Skeletal muscle tissue (tissue), 3 donors: ENCODE measurements at regions not wholly inside any gene's neighbourhood (a gene's known extent, or its start where the extent isn't known, plus 50 kb on each side); places are given as distances from the start of the nearest gene placed in this dataset.

Experiments
- H3K27ac ChIP-seq: one replicate; pipeline ENCODE4 v1.7.0; 2013; ENCODE audit warnings: mild to moderate bottlenecking, low read depth, low read length, inconsistent platforms
- H3K27me3 ChIP-seq, 3 donors: one replicate each; pipeline ENCODE4 v1.7.0; 2013; ENCODE audit warnings: low read length in 3 of 3; ENCODE audit not compliant: control insufficient read depth in 3 of 3, insufficient read depth in 3 of 3
- H3K36me3 ChIP-seq, 3 donors: one replicate each; pipeline ENCODE4 v1.7.0; 2013; ENCODE audit warnings: low read length in 3 of 3; ENCODE audit not compliant: control insufficient read depth in 3 of 3, insufficient read depth in 3 of 3
- H3K4me1 ChIP-seq, 3 donors: one replicate each; pipeline ENCODE4 v1.7.0; 2013; ENCODE audit warnings: low read length in 3 of 3, mild to moderate bottlenecking in 3 of 3; ENCODE audit not compliant: control insufficient read depth in 3 of 3, insufficient read depth in 3 of 3
- H3K4me3 ChIP-seq, 3 donors: one replicate each; pipeline ENCODE4 v1.7.0; 2013; ENCODE audit warnings: low read length in 3 of 3
- H3K9ac ChIP-seq, 3 donors: one replicate each; pipeline ENCODE4 v1.7.0; 2013; ENCODE audit warnings: low read length in 3 of 3, mild to moderate bottlenecking in 3 of 3, moderate library complexity in 2 of 3, low read depth in 1 of 3
- H3K9me3 ChIP-seq, 3 donors: one replicate each; pipeline ENCODE4 v1.7.0; 2013; ENCODE audit warnings: low read length in 3 of 3; ENCODE audit not compliant: control insufficient read depth in 3 of 3
- donor health status: Osteomylitis.

DNA sequence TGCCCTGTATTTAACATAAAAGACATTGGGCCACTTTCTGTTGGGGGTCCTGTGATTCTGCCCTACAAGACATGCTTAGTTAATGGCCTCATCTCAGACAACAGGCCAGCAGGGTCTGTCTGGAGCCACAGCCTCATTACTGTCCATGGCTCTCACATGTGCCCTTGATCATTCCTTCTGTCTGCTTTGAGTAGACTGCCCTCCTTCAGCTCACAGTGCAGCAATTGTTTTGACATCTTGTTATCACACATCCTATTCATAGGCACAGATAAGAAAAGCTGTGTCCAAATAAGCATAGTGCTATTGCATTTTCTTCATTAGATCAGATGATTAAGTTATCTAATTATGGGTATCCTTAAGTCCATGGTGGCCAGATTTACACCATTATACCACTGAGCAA lies 127.9 kb downstream of the KCTD12 start:
- H3K4me1 ChIP-seq, result no peaks in the 10 kb centered on the region
- H3K27me3 ChIP-seq, result no peaks in the 10 kb centered on the region
- no peaks in the 10 kb centered on the region for H3K36me3 ChIP-seq
- H3K27ac ChIP-seq, result no peak overlapping the region
- H3K9me3 ChIP-seq, result no peaks in the 10 kb centered on the region
- no peak overlapping the region for H3K4me3 ChIP-seq
- no peak overlapping the region for H3K9ac ChIP-seq

DNA sequence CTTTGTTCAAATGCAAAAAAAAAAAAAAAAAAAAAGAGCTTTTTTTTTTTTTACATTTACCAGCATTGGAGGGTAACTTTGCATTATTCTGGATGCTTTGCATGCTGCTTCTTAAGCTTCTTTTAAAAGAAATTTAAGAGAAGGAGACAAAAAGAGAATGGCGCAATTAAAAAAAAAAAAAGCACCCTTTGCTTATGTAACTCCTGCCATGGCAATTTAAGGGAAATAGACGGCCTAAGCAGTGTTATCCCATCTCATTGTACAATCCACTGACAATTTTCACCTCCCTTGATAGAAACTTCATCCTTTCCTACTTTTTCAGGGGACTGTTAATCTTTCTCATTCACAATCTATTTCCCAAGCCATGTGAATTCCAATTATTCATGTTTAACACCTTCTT lies 129.8 kb downstream of the KCTD12 start:
- Histone ChIP-seq H3K27me3 (no peaks in the 10 kb centered on the region), H3K9me3 (no peaks in the 10 kb centered on the region), H3K4me3 (no peak overlapping the region), H3K36me3 (no peaks in the 10 kb centered on the region), H3K9ac (no peak overlapping the region), H3K27ac (no peak overlapping the region), H3K4me1 (no peaks in the 10 kb centered on the region)

DNA sequence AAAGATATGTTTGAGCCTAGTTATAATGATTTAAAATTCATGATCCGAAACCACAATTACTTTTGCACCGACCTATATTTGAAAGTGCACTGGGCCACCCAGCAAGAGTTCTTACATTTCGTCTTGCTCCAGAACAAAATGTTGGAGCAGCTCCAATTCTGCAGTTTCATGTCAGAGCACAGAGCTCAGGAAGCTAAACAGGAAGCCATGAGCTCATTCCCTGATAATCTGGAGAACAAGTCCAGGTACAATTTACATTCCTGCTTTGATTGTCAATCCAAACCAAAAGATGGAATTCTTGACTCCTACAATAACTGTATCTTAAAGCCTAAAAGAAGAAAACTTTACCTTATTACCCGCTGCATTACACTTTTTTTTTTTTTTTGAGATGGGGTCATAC lies 131.8 kb downstream of the KCTD12 start:
- Histone ChIP-seq H3K36me3 (no peaks in the 10 kb centered on the region), H3K4me1 (no peaks in the 10 kb centered on the region), H3K9ac (no peak overlapping the region), H3K27ac (no peak overlapping the region), H3K9me3 (no peaks in the 10 kb centered on the region), H3K4me3 (no peak overlapping the region), H3K27me3 (no peaks in the 10 kb centered on the region)

DNA sequence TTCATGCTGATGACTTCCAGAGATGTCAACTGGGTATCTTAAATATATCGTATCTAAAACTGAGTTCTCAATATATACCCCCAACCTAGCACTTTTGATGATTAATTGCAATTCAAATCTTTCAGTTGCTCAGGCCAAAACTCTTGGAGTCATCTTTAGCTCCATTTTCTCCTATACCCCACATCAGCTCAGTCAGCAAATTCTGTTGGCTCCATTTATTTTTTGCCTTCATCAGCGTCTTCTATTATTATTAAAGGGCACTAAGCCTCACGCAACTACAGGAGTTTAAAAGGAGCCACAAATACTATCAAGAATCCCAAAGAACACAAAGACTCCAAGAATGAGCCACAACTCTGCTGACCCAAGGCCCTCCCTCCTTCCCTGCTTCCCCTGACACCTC lies 134.9 kb downstream of the KCTD12 start:
- no peak overlapping the region for H3K4me3 ChIP-seq

DNA sequence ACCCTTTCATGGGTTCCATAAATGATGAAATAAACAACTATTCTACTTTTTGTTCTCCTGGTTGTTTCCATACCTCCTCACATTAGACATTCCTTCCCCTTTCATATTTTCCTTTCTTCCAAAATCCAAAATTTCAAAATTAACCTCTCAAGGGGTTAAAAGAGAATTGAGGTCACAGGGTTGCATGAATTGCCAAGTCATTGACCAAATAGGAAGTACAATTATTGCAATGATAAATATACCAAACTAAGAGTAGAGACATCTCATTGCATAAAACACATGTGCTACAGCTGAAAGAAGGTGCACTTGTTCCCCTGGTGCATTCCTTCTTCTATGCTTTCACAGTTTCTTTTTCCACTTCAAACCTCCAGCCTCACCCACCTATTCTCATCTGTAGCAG lies 136.1 kb downstream of the KCTD12 start:
- Histone ChIP-seq H3K27ac (no peak overlapping the region), H3K27me3 (no peaks in the 10 kb centered on the region), H3K4me3 (no peak overlapping the region), H3K9me3 (no peaks in the 10 kb centered on the region), H3K4me1 (no peaks in the 10 kb centered on the region), H3K36me3 (no peaks in the 10 kb centered on the region), H3K9ac (no peak overlapping the region)

More for the DNA sequence above, 134.9 kb downstream of the KCTD12 start:
- Histone ChIP-seq H3K9me3 (no peaks in the 10 kb centered on the region), H3K27me3 (no peaks in the 10 kb centered on the region), H3K9ac (no peak overlapping the region), H3K27ac (no peak overlapping the region), H3K36me3 (no peaks in the 10 kb centered on the region), H3K4me1 (no peaks in the 10 kb centered on the region)

DNA sequence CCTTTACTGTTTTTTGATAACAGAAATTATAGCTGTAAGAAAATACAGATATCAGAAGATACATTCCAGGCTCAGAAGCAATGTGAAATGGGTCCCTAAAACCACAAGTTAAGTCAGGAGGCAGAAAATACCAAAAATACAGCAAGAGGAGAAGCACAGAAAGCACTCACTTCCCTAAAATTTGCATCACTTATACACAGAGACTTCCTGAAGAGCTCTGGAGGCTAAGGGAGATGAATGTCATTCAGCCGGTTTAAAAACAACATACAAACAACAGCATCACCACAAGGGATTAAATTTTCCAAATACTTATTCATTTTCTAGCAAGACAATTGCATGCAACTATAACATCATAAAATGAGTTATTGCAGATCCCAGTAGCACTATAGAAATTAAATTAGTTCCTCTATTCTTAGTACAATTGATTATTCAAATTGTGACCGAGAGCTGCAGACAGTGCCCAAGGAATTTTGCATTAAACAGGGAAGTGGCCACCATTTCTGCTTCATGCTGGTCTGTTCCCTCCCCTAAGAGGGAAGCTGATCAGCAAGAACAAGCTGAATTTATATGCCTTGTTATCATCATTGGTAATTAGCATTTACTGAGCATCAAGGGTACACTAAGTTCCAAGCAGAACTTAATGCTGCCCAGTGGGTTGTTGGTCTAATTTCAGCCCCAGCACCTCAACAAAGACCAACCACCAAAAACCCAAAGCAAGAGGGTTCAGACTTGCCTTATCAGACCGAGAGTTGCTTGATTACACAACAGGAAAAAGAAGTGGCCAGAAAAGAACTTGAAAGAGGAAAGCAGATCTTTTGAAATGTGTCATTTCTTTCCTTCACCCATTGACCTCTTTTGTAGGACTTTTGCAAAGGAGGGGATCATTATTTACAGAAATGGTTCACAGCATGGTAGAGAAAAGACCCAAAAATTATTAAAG lies 140.7 kb downstream of the KCTD12 start:
- no peaks in the 10 kb centered on the region for H3K27me3 ChIP-seq
- H3K4me3 ChIP-seq, result no peak overlapping the region
- no peaks in the 10 kb centered on the region for H3K36me3 ChIP-seq
- H3K9ac ChIP-seq, result no peak overlapping the region
- peak overlapping the region; percentile 15 for H3K27ac ChIP-seq
- no peaks in the 10 kb centered on the region for H3K4me1 ChIP-seq
- peaks cover 0 to 5% (median 2%) of the 10 kb centered on the region in 3 donors for H3K9me3 ChIP-seq

DNA sequence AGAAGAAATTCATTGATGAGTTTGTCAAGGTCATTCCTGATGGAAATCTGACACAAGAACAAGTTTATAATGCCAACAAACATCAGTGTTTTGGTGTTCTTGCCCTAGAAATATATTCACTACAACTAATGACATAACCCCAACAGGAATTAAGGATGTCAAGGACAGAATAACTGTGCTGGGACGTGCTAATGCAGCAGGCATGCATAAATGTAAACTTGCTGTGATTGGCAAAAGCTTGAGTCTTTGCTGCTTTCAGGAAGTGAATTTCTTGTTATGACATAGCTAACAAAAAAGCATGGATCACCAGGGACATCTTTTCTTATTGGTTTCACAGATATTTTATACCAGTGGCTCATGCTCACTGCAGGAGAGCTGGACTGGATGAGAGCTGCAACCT lies 144.6 kb downstream of the KCTD12 start:
- Histone ChIP-seq H3K27me3 (no peaks in the 10 kb centered on the region), H3K4me1 (no peaks in the 10 kb centered on the region), H3K9ac (no peak overlapping the region), H3K9me3 (peaks cover 0 to 5% (median 2%) of the 10 kb centered on the region in 3 donors), H3K27ac (no peak overlapping the region), H3K36me3 (no peaks in the 10 kb centered on the region), H3K4me3 (no peak overlapping the region)

DNA sequence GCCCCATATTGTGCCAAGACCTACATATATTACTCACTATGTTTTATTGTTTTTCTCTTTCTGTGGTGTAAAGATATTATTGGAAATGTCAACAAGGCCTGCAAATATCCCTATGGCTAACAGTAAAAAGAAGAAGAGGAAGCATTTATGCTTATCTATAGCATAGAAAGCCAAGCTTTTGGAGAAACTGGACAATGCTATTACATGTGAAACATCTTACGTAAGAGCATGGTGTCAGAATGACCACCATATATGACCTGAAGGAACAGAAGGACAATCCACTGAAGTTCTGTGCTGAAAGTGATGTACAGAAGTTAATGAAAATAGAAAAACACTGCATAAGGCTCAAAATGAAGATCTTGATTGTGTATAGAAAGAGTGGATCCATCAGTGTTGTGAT lies 145.2 kb downstream of the KCTD12 start:
- Histone ChIP-seq H3K4me3 (no peak overlapping the region), H3K27ac (no peak overlapping the region), H3K9ac (no peak overlapping the region), H3K27me3 (no peaks in the 10 kb centered on the region), H3K9me3 (peaks cover 0 to 5% (median 2%) of the 10 kb centered on the region in 3 donors), H3K36me3 (no peaks in the 10 kb centered on the region), H3K4me1 (no peaks in the 10 kb centered on the region)

DNA sequence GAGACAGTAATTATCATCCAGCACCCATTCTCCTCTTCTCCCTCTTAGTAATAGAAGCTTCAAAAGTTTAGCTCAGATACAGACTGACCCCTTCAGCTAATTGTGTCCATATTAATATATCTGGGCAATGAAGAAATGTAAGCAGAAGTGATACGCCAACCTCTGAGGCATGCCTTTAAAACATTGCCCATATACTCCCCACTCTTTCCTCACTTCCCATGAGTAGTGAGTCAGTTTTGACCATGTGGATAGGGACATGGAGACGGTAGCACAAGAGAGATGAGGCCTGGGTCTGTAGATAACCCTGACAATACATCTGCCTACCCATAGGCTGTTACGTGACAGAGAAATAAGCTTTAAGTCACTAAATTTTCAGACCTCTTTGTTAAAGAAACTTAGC lies 147.6 kb downstream of the KCTD12 start:
- H3K4me3 ChIP-seq, result no peak overlapping the region
- H3K9me3 ChIP-seq, result peaks cover 0 to 5% (median 2%) of the 10 kb centered on the region in 3 donors
- no peak overlapping the region for H3K27ac ChIP-seq
- no peak overlapping the region for H3K9ac ChIP-seq
- H3K4me1 ChIP-seq, result no peaks in the 10 kb centered on the region
- H3K36me3 ChIP-seq, result no peaks in the 10 kb centered on the region
- H3K27me3 ChIP-seq, result no peaks in the 10 kb centered on the region

DNA sequence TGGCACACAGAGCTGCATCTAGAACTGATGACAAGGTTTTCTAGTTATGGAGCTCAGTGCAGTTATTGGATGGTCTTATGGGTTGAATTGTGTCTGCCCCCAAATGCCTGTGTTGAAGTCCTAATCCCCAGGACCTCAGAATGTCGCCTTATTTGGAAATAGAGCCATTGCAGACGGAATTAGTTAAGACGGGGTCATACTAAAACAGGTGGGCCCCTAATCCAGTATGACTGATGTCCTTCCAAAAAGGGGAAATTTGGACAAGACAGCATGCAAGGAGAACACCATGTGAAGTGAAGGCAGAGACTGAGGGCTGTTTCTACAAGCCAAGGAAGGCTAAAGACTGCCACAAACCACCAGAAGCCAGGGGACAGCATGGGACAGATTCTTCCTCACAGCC lies 148.7 kb downstream of the KCTD12 start:
- H3K27me3 ChIP-seq, result no peaks in the 10 kb centered on the region
- no peaks in the 10 kb centered on the region for H3K4me1 ChIP-seq
- H3K9me3 ChIP-seq, result peaks cover 0 to 5% (median 2%) of the 10 kb centered on the region in 3 donors
- H3K27ac ChIP-seq, result no peak overlapping the region
- H3K36me3 ChIP-seq, result no peaks in the 10 kb centered on the region
- no peak overlapping the region for H3K4me3 ChIP-seq
- no peak overlapping the region for H3K9ac ChIP-seq
